Hematopoietic multipotent progenitor cell treated with erythropoietin and hydrocortisone succinate and interleukin-3 and kit ligand, for 8 days (in vitro differentiated cells): ENCODE measurements at regions not wholly inside any gene's neighbourhood (a gene's known extent, or its start where the extent isn't known, plus 50 kb on each side); places are given as distances from the start of the nearest gene placed in this dataset.
"Not testable (repeated sequence)": the region's sequence is repeated elsewhere in the genome, so short reads cannot be mapped to it uniquely, and the experiment has no call there.

Experiments used
- DNase-seq: peaks from one replicate; pipeline ENCODE4 v3.0.0-alpha.2; 2015

DNA sequence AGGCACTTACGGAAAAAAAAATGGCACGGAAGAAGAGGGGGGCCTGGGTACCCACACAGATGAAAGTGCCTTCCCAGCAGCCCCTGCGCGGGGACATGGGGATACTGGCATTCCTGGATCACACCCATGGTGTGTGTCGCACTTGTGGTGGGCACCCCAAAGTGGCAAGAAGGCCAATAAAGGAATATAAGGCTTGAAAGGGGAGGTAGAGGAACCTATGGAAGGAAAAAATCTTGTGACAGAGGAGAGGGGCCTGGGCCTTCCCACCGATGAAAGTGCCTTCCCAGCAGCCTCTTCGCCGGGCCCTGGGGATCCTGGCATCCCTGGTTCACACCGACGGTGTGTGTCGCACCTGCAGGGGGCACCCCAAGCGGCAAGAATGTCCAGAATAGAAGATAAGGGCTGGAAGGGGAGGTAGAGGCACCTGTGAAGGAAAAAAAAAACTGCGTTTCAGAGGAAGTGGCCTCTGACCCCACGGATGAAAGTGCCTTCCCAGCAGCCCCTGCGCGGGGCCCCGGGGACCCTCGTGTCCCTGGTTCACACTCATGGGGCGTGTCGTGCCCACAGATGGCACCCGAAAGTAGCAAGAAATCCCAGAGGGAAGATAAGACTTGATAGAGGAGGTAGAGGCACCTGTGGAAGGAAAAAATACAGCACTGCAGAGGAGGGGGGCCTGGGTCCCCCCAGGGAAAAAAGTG lies 284.0 kb downstream of the ALG10 start:
- DNase-seq = no peak

DNA sequence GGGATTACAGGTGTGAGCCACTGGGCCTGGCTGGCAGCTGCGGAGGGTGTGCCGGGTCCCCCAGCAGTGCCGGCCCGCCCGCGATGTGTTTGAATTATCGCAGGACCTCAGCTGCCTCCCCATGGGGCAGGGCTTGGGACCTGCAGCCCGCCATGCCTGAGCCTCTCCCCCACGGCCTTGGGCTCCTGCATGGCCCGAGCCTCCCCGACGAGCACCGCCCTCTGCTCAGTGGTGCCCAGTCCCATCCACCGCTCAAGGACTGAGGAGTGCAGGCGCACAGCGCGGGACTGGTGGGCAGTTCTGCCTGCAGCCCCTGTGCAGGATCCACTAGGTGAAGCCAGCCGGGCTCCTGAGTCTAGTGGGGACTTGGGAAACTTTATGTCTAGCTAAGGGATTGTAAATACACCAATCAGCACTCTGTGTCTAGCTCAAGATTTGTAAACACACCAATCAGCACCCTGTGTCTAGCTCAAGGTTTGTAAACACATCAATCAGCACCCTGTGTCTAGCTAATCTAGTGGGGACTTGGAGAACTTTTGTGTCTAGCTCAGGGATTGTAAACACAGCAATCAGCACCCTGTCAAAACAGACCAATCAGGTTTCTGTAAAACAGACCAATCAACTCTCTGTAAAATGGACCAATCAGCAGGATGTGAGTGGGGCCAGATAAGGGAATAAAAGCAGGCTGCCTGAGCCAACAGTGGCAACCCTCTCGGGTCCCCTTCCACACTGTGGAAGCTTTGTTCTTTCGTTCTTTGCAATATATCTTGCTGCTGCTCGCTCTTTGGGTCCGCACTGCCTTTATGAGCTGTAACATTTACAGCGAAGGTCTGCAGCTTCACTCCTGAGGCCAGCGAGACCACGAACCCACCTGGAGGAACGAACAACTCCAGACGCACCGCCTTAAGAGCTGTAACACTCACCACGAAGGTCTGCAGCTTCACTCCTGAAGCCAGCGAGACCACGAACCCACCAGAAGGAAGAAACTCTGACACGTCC lies 287.8 kb downstream of the ALG10 start:
- not testable (repeated sequence) for DNase-seq

DNA sequence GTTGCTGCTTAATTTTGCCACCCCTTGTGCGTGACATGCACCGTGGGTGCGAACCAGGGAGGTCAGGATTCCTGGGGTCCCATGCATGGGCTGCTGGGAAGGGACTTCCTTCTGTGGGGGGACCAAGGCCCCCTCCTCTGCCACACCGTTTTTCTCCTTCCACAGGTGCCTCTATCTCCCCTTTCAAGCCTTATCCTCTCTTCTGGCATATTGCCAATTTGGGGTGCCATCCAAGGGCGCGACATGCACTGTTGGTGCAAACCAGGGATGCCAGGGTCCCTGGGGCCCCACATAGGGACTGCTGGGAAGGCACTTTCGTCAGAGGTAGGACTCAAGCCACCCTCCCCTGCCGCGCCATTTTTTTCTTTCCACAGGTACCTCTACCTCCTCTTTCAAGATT lies 289.0 kb downstream of the ALG10 start:
- DNase-seq = no peak

DNA sequence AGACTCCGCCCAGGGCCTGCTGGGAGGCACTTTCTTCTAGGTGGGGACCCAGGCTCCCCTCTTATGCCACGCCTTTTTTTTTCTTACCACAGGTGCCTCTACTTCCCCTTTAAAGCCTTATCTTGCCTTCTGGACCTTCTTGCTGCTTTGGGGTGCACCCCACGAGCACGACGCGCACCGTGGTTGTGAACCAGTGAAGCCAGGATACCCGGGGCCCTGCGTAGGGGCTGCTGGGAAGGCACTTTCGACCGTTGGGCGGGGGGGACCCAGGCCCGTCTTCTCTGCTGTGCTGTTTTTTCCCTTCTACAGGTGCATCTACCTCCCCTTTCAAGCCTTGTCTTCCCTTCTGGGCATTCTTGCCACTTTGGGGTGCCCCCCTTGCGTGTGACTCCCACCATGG lies 305.4 kb downstream of the ALG10 start:
- DNase-seq = no peak

DNA sequence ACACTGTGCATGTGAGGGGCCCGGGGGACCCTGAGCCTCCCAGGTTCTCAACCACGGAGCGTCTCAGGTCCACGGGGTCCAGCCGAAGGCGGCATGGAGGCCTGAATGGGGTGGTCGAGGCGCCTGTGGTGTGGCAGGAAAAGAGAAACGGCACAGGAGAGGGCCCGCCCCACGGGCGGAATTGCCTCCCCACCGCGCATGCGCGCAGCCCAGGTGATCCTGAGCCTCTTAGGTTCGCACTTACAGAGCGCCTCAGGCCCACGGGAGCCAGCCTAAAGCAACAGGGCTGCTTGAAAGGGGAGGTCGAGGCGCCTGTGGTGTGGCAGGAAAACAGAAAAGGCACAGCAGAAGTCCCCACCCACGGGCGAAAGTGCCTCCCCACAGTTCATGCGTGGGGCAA lies 311.0 kb downstream of the ALG10 start:
- DNase-seq = no peak

DNA sequence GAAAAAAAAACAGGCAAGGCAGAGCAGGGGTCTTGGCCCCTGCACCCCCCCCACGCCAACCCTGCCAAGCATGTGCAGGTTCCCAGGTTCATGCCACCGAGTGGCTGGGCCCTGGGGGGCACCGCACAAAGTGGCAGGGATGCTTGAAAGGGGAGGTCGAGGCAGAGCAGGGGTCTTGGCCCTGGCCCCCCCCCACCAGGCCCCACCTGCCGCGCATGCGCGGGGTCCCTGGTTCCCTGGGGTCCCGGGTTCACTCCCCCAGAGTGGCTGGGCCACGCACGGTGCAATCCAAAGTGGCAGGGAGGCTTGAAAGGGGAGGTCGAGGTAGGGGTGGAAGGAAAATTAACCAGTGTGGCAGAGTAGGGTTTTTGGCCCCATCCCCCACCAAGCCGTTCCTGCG lies 312.2 kb downstream of the ALG10 start:
- DNase-seq = no peak

DNA sequence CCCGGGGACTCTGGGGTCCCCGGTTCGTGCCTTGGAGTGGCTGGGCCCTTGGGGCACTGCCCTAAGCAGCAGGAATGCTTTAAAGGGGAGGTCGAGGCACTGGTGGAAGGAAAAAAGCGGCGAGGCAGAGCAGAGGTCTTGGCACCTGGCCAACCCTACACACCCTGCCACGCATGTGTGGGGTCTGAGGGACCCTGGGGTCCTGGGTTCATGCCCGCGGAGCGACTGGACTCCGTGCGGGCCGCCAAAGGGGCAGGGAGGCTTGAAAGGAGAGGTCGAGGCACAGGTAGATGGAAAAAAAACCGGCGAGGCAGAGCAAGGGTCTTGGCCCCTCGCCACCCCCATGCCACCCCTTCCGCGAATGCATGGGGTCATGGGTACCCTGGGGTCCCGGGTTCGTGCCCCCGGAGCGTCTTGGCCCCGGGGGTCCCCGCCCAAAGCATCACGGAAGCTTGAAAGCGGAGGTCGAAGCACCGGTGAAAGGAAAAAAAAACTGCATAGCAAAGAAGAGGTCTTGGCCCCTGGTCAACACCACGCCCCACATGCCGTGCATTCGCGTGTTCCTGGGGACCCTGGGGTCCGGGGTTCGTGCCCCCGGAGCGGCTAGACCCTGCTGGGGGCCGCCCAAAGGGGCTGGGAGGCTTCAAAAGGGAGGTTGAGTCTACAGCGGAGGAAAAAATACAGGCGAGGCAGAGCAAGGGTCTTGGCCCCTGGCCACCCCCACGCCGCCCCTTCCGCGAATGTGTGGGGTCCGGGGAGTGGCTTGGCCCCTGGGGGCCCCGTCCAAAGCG lies 312.9 kb downstream of the ALG10 start:
- no peak for DNase-seq

DNA sequence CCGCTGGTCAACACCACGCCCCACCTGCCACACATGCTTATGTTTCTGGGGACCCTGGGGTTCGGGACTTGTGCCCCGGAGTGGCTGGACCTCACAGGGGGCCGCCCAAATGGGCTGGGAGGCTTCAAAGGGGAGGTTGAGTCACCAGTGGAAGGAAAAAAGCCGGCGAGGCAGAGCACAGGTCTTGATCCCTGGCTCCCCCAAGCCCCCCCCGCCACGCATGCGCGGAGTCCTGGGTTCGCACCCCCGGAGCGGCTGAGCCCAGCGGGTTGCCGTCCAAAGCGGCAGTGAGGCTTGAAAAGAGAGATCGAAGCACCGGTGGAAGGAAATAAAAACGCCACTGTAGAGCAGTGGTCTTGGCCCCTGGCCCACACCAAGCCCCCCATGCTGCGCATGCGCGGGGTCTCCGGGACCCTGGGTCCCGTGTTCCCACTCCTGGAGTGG lies 313.5 kb downstream of the ALG10 start:
- DNase-seq = no peak

DNA sequence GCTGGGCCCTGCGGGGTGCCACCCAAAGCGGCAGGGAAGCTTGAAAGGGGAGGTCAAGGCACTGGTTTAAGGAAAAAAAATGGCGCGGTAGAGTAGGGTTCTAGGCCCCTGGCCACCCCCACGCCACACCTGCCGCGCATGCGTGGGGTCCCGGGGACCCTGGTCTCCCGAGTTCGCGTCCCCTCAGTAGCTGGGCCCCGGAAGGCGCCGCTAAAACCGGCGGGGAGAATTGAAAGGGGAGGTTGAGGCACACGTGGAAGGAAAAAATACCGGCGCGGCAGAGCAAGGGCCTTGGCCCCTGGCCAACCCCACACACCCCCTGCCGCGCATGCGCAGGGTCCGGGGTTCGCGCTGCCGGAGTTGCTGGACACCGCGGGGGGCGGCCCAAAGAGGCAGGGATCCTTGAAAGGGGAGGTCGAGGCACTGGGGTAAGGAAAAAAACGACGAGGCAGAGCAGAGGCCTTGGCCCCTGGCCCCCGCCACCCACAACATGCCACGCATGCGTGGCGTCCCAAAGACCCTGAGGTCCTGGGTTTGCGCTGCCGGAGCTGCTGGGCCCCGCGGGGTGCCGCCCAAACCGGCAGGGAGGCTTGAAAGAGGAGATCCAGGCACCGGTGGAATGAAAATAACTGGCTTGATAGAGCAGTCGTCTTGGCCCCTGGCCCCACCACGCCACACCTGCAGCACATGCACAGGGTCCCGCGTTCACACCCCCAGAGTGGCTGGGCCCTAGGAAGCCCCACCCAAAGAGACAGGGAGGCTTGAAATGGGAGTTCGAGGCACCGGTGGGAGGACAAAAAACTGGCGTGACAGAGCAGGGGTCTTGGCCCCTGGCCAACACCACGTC lies 314.5 kb downstream of the ALG10 start:
- no peak for DNase-seq

DNA sequence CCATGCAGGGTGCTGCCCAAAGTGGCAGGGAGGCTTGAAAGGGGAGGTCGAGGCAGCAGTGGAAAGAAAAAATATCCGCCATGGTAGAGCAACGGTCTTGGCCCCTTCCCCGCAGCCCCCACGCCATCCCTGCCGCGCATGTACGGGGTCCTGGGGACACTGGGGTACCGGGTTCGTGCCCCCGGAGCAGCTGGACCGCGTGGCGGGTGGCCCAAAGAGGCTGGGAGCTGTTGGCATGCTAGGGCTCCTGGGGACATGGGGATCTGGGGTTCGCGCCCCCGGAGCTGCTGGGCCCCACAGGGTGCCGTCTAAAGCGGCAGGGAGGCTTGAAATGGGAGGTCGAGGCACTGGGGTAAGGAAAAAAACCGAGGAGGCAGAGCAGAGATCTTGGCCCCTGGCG lies 316.5 kb downstream of the ALG10 start:
- DNase-seq = no peak

DNA sequence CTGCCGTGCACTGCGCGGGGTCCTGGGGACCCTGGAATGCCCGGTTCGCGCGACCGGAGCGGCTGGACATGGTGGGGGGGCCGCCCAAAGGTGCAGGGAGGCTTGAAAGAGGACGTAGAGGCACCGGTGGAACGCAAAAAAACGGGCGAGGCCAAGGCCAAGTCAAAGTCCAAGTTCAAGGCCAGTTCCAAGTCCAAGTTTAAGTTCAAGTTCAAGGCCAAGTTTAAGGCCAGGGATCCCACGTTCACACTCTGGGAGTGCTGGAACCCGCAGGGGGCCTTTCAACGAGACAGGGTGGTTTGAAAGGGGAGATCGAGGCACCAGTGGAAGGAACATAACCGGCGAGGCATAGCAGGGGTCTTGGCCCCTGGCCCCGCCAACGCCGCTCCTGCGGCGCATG lies 317.6 kb downstream of the ALG10 start:
- DNase-seq = no peak

DNA sequence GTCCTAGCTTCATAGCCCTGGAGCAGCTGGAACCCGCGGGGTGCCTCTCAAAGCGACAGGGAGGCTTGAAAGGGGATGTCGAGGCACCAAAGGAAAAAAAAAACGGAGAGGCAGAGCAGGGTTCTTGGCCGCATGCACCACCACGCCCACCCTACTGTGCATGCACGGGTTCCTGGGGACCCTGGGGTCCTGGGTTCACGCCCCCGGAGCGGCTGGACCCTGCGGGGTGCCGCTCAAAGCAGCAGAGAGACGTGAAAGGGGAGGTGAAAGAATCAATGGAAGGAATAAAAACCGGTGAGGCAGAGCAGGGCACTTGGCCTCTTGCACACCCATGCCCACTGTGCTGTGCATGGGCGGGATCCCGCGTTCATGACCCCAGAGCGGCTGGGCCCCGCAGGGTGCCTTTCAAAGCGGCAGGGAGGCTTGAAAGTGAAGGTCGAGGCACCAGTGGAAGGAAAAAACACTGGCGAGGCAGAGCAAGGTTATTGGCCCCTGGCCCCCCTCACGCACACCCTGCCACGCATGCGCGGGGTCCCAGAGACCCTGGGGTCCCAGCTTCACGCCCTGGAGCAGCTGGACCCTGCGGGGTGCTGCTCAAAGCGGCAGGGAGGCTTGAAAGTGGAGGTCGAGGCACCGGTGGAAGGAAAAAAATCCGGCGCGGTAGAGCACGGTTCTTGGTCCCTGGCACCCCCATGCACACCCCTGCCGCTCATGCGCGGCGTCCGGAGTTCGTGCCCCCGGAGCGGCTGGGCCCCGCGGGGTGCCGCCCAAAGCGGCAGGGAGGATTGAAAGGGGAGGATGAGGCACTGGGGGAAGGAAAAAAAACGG lies 318.5 kb downstream of the ALG10 start:
- no peak for DNase-seq

DNA sequence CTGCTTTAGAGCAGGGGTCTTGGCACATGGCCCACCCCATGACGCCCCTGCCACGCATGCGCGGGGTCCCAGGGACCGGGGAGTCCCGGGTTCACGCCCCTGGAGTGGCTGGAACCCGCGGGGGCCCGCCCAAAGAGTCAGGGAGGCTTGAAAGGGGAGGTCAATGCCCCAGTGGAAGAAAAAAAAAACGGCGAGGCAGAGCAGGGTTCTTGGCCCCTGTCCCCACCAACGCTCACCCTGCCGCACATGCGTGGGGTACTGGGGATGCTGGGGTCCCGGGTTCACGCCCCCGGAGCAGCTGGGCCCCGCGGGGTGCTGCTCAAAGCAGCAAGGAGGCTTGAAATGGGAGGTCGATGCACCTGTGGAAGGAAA lies 319.1 kb downstream of the ALG10 start:
- DNase-seq = no peak

DNA sequence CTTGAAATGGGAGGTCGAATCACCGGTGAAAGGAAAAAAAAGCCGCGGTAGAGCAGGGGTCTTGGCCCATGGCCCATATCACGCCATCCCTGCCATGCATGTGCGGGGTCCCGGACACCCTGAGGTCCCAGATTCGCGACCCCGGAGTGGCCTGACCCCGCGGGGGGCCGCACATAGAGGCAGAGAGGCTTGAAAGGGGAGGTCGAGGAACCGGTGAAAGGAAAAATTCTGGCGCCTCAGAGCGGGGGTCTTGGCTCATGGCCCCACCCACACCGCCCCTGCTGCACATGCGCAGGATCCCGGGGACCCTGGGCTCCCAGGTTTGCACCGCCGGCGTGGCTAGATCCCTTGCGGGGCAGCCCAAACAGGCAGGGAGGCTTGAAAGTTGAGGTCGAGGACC lies 319.8 kb downstream of the ALG10 start:
- no peak for DNase-seq

DNA sequence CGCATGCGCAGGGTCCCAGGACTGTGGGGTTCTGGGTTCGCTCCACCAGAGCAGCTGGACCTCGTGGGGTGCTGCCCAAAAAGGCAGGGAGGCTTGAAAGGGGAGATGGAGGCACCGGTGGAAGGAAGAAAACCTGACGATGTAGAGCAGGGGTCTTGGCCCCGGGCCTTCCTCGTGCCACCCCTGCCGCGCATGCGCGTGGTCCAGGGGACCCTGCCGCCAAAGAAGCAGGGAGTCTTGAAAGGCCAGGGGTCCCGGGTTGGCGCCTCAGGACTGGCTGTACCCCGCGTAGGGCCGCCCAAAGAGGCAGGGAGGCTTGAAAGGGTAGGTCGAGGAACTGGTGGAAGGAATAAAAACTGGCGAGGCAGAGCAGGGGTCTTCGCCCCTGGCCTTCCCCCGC lies 321.0 kb downstream of the ALG10 start:
- DNase-seq = no peak

DNA sequence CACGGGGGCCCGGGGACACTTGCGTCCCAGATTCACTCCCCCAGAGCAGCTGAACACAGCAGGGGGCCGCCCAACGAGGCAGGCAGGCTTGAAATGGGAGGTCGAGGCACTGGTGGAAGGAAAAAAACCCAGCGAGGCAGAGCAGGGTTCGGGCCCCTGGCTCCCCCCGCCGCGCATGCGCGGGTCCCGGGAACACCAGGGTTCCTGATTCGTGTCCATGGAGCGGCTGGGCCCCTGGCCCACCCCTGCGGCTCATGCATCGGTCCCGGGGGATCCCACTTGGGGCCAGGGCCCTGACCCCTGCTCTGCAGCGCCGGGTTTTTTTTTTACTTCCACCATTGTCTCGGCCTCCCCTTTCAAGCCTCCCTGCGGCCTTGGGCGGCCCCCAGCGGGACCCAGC lies 321.5 kb downstream of the ALG10 start:
- no peak for DNase-seq

DNA sequence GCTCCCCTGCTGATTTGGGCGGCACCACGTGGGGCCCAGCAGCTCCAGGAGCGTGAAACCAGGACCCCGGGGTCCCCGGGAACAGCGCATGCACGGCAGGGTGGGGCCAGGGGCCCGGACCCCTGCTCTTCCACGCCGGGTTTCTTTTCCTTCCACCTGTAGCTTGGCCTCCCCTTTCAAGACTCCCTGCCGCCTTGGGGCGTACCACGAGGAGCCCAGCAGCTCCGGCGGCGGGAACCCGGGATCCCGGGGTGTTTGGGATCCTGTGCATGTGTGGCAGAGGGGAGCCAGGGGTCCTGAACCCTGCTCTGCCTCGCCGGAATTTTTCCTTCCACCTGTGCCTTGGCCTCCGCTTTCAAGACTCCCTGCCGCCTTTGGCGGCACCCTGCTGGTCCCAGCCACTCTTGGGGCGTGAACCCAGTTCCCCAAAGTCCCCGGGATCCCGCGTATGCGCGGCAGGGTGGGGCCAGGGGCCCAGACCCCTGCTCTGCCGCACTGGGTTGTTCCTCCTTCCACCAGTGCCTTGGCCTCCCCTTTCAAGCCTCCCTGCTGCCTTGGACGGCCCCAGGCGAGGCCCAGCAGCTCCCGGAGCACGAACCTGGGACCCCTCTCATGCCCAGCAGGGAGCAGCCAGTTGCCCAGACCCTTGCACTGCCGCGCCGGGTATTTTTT lies 322.7 kb downstream of the ALG10 start:
- no peak for DNase-seq

DNA sequence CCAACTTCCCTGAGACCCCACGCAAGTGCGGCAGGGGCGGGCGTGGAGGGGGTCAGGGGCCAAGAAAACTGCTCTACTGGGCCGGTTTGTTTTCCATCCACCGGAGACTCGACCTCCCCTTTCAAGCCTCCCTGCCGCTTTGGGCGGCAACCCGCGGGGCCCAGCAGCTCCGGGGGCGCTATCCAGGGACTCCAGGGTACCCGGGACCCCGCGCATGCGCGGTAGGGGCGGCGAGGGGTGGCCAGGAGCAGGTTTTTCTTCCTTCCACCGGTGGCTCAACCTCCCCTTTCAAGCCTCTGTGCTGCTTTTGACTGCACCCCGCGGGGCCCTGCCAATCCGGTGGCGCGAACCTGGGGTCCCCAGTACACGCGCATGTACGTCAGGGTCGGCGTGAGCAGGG lies 323.5 kb downstream of the ALG10 start:
- DNase-seq = no peak

DNA sequence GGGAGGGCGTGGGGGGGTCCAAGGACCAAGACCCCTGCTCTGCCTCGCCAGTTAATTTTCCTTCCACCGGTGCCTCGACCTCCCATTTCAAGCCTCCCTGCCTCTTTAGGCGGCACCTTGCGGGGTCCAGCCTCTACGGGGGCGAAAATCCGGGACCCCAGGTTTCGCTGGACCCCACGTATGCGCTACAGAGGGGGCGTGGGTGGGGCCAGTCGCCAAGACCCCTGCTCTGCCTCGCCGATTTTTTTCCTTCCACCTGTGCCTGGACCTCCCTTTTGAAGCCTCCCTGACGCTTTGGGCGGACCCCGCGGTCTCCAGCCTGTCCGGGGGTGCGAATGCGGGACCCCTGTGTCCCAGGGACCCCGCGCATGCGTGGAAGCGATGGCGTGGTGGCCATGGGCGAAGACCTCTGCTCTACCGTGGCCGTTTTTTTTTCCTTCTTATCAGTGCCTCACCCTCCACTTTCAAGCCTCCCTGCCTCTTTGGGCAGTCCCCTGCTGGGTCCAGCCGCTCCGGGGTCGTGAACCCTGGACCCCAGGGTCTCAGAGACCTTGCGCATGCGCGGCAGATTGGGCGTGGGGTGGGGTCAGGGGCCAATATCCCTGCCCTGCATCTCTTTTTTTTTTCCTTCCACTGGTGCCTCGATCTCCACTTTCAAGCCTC lies 324.2 kb downstream of the ALG10 start:
- DNase-seq = no peak

DNA sequence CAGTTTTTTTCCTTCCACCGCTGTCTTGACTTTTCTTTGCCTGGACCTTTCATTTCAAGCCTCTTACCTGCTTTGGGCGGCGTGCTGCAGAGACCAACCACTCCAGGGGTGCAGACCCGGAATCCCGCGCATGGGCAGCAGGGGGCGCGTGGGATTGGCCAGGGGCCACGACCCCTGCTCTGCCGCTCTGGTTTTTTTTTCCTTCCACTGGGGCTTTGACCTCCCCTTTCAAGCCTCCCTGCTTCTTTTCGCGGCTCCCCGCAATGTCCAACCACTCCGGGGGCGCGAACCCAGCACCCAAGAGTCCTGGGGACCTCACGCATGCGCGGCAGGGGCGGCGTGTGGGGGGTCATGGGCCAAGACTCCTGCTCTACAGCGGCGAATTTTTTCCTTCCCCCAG lies 325.1 kb downstream of the ALG10 start:
- no peak for DNase-seq
